Cardiac fibroblast (primary cell): ENCODE measurements at regions not wholly inside any gene's neighbourhood (a gene's known extent, or its start where the extent isn't known, plus 50 kb on each side); places are given as distances from the start of the nearest gene placed in this dataset.

ENCODE experiments used
- DNase-seq, 2 donors: peaks; one replicate each; pipeline versions ENCODE4 v3.0.0 to v3.0.0-alpha.2; 2010; ENCODE audit warnings: low read depth in 2 of 2
- H3K4me3 ChIP-seq, 2 donors: replicated peaks in 1 of 2; 1 replicate in 1 of 2; 2 replicates in 1 of 2; pipeline ENCODE4 v1.5.1; 2011; ENCODE audit warnings: low read depth in 2 of 2, low read length in 2 of 2, mild to moderate bottlenecking in 2 of 2, moderate library complexity in 1 of 2
- TF ChIP-seq, protein P1 (sequence below): IDR thresholded peaks from one replicate; pipeline ENCODE4 v1.5.1; 2011; ENCODE audit warnings: low read depth, mild to moderate bottlenecking, low read length, inconsistent platforms

DNA sequence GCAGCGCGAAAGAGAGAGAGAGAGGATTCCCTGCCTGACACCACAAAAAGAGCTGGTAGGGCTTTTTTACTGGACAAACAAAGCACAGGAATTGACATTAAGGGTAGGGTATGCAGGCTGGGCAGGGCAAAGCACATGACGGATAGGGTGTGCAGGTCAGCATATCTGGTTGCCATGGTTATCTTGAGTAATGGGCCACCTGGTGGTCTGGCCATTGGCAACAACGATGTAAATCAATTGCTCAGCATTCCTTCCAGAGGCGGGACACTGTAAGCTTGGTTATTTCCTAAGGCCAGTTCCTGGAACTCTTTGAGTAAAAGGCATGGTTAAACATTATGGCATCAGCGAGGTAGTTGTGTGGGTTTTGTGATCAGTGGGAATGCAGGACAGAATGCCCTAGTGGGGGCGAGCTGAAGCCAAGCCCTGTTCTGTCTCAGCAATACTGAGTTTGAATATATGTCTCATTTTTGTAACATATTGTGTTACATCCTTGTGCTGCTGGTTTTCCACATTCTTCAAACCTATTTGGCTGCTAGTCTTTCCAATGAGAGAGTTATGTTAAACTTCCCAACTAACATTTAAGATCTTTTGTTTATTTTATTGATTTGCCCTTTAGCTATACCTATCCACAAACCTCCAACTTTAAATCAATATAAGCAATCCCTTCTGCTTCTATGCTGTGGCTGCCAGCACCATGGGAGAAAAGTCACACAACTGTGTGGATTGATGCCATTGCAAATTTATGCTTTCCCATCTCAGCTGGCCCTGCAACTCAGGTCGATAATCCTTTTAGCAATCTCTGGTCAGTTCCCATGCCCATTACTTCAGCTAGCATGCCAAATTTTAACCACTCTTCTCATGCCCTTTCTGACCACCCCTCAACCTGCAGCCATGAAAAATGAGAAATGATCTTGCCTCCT lies 396.7 kb upstream of the PDE3A start:
- TF ChIP-seq, protein P1, sequence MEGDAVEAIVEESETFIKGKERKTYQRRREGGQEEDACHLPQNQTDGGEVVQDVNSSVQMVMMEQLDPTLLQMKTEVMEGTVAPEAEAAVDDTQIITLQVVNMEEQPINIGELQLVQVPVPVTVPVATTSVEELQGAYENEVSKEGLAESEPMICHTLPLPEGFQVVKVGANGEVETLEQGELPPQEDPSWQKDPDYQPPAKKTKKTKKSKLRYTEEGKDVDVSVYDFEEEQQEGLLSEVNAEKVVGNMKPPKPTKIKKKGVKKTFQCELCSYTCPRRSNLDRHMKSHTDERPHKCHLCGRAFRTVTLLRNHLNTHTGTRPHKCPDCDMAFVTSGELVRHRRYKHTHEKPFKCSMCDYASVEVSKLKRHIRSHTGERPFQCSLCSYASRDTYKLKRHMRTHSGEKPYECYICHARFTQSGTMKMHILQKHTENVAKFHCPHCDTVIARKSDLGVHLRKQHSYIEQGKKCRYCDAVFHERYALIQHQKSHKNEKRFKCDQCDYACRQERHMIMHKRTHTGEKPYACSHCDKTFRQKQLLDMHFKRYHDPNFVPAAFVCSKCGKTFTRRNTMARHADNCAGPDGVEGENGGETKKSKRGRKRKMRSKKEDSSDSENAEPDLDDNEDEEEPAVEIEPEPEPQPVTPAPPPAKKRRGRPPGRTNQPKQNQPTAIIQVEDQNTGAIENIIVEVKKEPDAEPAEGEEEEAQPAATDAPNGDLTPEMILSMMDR: no peak
- peak; percentile 41 to 60 for DNase-seq
- no peak overlapping the region for H3K4me3 ChIP-seq

DNA sequence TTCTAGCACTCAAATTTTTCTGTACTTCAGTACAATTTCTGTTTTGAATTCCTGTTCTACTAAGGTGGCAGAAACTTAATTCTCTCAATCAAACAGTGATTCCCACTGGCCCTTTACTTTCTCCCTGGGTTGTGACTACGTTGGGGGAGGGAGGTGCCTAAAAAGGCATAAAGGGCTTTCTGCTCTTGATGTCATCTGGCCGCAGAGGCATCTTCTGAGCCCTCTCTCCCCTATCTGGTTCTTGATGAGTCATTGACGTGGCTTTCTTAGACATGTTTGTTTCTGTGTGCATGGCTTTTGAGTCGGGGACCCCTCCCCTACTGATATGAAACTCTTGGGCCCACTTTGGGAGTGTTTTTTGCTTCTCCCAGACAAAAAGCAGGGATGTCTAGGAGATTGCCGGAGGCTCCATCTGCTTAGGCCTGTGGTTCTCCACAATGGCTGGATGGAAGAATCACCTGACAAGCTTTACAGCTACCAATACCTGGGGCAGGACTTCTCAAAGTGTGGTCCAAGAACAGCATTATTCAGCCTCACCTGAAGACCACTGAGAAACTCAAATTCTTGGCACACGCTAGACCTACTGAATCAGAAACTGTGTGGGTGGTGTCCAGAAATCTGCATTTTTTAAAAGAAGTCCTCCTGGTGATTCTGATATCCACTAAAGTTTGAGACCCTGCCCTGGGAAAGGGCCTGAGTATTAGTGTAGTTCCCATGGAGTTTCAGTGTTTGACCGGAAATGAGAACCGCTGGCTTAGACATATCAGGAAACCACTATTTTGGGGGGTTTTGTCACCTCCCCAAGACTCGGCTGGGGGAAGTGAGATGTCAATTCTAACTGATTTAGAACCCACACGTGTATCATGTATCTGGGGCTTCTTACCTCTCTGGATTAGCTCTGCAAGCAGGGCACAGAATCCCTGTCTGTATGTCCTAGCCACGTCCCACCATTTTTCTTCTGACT lies 395.7 kb upstream of the PDE3A start:
- TF ChIP-seq, protein P1: no peak
- no peak for DNase-seq

DNA sequence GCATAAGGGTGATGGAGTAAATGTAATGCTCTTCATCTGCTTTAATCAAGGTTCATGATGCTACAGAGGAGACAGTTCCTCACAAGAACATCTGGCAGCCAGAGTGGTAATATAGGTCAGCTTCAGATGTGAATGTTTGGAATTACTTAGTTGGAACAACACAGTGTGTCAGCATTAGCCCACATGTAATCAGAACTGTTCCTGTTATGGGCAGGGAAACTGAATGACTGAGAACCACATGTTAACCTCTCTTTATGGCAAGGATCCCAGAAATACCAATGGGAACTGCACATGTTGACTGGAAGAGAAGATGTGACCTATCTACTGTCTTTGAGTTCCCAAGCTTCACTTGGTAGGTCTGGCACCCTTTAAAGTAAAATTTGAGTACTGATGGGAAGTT lies 390.1 kb upstream of the PDE3A start:
- H3K4me3 ChIP-seq: no peak overlapping the region
- TF ChIP-seq, protein P1: no peak
- peak; percentile 90 to 96 for DNase-seq

More for the DNA sequence above, 395.7 kb upstream of the PDE3A start:
- H3K4me3 ChIP-seq: no peak overlapping the region

DNA sequence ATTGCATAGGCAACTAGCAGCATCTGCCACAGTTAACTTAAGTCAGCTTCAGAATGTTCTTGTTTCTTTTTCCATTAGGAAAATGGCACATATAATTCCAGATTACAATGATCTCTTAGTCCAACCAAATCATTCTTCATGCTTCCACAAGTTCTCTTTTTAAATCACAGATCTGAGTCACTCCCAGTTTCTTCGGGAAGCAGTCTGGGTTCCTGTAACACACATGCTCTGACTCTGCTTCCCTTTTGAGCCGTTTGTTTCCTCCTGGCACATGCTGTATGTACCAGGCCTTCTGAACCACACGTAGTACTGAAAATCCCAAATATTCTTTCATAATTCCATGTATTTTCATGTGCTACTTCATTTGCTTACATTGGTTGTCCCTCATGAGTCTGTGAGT lies 388.8 kb upstream of the PDE3A start:
- no peak overlapping the region for H3K4me3 ChIP-seq
- TF ChIP-seq, protein P1: no peak

DNA sequence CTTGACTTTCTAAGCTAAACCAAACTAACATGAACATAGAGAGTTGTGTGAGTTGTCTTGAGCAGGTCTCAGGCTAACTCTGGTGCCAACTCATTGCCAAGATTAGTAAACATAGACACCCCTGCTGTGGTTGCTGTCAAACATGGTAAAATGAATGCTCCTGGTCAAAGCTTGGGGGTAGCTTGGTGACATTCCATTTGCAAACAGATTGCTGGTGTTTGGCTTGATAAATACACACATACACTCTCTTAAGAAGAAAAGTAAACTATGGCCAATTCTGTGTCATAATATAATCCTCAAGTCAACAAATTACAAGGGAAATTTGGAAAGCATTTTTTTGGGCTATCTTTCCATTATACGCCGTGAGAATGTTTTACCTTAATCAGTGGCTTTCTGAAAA lies 386.4 kb upstream of the PDE3A start:
- H3K4me3 ChIP-seq: no peak overlapping the region
- TF ChIP-seq, protein P1: no peak
- no peak for DNase-seq

More for the DNA sequence above, 388.8 kb upstream of the PDE3A start:
- no peak for DNase-seq

DNA sequence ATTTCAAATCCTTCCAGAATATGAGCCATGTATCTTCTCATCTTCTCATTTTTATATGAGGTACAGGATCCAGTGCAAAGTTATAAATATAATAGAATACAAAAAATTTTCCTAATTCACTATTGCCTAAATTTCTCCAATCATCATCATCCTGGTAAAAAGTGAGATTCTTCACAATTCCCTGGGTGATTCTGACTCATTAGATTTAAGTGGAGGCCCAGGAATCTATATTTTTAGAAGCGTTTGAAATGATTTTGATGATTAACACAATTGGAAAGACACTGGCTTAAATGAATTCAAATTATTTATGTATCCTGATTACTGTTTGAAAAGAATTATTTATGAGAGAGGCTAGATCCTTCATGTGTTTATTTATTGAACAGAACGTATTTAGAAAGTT lies 380.3 kb upstream of the PDE3A start:
- peak in 1 of 2 donors; percentile 40 for DNase-seq
- TF ChIP-seq, protein P1: no peak
- H3K4me3 ChIP-seq: no peak overlapping the region
